SK-N-MC (cell line): ENCODE measurements at regions not wholly inside any gene's neighbourhood (a gene's known extent, or its start where the extent isn't known, plus 50 kb on each side); places are given as distances from the start of the nearest gene placed in this dataset.

Source experiments
- EZH2 ChIP-seq: fragments of 200-600 bp; sonication (generic); IDR thresholded peaks from one replicate; pipeline ENCODE4 v1.6.1; 2017; ENCODE audit warnings: antibody characterized with exemption
- FOXP2 ChIP-seq: optimal IDR thresholded peaks from 2 replicates; pipeline ENCODE3; 2011; ENCODE audit warnings: mild to moderate bottlenecking, moderate library complexity; ENCODE audit not compliant: insufficient read depth; ENCODE audit errors: extremely low read length, control extremely low read depth
- POLR2AphosphoS5 ChIP-seq: IDR thresholded peaks from 2 replicates; pipeline ENCODE4 v1.6.1; 2012; ENCODE audit warnings: mild to moderate bottlenecking, low read depth, low read length, borderline replicate concordance

DNA sequence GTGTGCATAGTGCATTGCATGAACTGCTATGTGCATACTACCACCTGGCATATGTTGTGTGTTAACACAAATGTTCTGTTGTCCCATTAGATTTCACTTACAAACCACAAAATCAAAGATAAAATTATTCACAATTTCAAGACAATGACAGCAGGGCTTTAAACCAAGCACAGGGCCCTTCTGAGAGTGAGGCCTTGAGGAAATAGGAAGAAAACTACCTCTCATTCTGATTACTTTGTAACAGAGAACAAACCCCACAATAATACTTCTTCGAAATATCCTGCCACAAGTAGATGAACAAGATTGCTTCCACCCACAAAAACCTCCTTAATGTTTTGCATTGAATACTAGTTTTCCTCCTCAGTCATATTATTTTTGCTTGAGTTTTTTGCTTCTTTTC lies 85.5 kb upstream of the SPANXB1 start:
- no peak for TF ChIP-seq EZH2
- no peak for TF ChIP-seq POLR2AphosphoS5
- TF ChIP-seq FOXP2, result no peak
